NCI-H2171 (cell line): ENCODE measurements at regions not wholly inside any gene's neighbourhood (a gene's known extent, or its start where the extent isn't known, plus 50 kb on each side); places are given as distances from the start of the nearest gene placed in this dataset.

ENCODE experiments used
- DNase-seq: peaks from one replicate; lab custom pipeline; 2025; lab: John Stamatoyannopoulos, UW

DNA sequence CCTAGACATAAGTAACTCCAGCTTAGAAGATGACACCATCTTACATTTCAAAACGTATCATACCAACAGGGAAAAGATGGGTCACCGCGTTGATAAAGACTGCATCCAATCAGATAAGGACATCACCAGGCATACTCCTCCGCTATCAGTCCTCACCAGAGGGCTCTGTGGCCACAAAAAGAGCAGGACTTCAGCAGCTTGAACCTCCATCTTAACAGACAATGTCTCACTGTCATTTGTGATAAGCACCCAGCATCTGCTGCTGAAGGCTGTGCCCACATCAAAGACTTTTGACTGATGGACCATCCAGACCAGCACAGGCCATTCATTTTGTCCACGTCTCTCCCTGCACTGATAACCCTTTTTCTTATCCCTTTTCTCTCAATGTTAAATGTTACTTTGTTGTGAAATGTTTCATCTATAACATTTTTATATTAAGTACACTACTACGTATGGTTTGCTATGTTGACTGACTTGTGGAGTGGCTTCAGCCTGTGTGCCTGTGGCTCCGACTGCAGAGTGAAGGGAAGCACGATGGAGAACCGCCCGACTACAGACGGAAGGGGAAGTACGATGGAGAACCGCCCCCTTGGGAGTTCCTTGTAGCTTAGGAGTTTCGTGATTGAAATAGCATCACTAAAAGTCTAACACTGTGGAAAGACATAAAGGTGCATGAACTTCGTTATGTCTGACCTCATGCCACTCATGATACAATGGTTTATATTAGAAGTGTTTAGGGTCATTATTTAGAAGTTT, 595.4 kb upstream of the AGA start:
- DNase-seq = no peak

DNA sequence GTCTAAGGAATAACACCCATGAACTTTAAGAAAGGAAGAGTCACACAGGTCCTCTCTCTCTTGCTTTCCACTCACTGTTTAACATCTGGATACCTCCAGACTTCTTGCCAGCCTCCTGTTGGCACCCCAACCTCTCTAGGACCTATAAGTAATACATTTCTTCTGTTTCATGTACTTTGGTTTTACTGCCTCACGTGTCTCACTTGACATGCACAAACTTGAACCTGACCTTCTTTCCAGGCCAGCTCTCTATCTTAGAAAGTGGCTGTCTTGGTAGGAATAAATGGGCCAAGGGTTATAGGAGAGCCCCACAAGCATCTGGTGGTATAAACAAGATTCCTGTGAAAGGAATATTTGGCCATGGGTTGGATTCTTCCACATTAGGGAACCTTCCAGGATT, 614.8 kb upstream of the AGA start:
- no peak for DNase-seq

DNA sequence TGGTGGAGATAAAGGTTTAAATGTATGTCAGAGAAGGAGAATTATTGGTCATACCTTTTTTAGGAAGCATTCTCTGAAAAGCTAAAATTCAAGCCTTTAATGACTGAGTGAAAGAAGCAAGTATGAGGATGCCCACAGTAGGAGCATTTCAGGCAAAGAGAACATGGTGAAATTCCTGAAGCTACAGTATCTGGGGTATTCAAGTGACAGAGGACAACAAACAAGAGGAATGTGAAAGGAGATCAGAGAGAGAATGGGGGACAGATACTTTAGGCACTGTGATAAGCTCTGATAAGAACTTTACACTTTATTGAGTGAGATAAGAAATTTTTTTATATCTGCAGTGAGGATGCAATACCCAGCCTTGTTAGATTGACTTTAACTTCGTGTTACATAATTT, 621.3 kb upstream of the AGA start:
- DNase-seq = no peak

DNA sequence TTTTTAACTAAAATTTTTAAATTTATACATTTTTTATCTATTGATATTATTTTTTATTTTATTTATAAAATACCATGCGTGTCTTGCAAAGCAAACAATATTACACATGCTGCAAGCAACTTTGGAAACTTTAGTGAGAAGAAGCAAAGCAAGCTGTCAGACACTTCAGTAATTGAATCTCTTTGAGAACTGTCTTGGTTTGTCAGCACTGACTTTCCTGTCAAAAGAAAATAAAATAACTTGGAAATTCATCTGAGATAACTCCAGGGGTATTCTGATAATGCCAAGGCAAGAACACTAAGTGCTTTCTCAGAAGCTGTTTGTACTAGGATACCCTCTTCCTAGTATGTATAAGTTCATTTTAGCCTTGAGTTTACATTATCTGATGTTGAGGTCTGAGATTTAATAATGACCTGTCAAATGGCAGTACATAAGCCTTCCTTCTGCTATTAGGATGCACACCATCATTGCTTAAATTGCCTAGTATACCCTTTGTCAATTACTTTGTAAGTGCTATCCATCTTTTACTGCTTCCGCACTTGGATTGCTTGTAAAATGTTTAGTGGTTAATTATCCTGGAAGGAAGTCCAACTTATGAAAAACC, 624.2 kb upstream of the AGA start:
- DNase-seq = no peak

DNA sequence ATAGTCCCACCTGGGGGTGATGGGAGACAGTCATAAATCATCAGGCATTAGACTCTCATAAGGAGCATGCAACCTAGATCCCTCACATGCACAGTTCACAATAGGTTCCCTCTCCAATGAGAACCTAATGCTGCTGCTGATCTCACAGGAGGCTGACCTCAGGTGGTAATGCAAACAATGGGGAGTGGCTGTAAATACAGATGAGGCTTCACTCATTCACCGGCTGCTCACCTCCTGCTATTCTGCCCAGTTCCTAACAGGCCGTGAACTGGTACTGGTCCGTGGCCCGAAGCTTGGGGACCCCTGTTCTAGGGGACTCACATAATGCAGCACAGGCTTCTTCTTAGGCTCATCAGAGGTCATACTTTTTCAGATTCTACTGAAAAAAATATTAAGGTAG, 625.9 kb upstream of the AGA start:
- no peak for DNase-seq

DNA sequence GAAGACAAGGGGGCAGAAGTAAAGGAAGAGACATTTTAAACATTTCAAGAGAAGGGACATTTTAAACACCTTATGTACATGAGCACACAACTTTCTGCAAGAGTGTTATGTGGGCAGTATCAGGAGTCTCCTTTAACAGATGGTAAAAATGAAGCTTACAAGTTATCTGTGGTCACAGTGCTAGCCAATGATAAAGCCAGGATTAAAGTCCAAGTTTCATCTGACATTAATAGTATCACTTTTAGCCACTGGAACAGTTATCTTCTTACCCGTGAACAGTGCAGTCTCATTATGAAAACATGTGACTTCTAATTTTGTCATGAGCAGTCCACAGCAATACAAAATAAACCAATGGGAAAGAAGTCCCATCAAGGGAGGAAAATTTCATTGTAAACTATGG, 627.9 kb upstream of the AGA start:
- no peak for DNase-seq

DNA sequence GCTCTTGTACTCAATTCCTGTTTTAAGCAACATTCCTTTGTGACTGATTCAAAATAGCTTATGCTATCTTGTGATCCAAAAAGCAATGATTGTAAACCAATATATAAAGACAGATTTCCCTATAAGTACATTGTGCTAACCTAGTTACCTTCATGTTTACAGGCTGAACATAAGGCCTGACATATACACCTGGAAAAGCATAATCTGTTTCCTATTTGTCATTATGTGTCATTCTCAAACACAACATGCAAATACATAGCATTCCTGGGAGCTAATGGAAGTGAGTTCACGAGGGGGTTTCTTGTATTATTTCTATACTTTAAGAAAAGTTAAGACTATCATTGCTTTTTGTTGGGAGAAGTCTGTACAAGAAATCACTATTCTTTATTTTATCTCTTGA, 638.1 kb upstream of the AGA start:
- no peak for DNase-seq

DNA sequence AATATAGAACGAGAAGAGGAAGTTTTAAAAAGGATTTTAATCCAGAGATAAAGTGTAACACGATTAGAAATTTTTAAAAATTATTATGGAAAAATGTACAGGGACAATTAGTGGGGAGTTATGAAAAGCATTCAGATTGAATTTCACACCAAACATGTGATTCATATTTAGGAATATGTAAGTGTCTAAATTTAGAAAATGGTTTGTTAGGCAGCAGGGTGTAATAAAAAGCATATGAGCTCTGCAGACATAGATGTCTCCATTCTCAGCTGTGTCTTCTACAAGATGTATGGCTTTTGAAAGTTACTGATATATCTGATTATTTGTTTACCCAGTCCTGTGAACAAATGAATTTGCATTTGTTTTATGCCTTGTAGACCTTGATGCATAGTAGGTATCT, 638.9 kb upstream of the AGA start:
- DNase-seq = no peak

DNA sequence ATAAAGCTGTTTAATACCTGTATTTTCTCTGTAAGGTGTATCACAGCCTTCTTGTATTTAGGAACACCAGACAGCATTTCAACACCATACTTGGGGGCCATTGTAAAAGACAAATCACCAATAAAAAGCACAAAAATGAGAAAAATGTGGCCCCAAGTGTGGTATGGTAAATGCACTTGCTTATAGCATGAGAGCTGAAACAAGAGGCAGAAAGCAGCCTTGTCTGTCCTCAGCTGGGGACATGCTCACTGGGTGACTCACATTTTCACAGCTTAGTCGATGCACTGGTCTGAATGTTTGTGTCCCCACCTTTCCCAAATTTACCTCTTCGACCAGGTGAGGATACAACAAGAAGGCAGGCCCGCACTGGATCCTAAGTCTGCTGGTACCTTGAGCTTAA, 639.7 kb upstream of the AGA start:
- no peak for DNase-seq

DNA sequence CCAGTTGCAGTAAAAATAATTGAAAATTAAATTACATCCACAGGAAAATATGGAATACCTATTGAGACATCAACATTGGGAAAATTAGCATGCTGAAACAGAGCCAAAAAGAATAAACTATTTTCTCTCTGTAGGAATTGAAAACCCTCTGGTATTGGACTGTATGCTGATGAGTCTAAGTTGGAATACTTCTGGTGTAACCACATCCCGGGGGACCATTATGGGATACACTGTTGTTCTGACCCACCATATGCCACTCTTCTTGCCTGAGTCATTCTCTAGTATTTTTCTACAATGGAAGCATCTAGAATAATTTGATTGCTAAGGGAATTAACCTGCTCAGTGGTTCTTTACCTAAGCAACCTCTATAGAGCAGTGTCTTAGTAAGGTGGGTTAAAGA, 640.7 kb upstream of the AGA start:
- no peak for DNase-seq

DNA sequence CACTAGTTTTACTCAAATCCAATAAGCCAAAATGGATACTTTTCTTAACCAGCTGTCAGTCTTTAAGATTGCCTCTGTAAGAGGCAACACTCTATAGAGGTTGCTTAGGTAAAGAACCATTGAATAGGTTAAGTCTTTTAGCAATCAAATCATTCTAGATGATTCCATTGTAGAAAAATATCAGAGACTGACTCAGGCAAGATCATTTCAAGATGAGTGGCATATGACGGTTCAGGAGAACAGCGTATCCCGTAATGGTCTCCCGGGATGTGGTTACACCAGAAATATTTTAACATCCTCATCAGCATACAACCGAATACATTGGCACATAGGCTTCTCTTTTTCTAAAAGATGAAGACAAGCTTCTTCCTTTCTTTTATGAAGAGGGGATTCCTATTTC, 641.7 kb upstream of the AGA start:
- DNase-seq = no peak

DNA sequence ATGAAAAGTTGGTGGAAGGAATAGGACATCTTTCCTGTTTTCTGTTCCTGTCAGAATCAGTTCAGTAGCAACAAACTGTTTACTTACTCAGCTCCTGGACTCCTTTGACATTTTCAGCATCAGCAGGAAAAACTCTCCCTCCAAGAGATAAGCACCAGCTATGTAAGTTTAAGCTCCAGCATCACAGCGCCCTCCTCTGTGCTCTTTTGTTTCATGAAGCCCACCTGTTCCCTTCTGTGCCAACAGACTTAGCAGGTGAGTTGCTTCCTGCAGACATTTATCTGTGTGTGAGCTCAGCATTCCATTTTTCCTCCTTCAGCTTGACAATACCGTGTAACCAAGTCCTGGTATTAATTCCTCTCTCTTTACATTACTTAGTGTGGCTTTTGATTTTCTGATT, 644.1 kb upstream of the AGA start:
- DNase-seq = no peak

DNA sequence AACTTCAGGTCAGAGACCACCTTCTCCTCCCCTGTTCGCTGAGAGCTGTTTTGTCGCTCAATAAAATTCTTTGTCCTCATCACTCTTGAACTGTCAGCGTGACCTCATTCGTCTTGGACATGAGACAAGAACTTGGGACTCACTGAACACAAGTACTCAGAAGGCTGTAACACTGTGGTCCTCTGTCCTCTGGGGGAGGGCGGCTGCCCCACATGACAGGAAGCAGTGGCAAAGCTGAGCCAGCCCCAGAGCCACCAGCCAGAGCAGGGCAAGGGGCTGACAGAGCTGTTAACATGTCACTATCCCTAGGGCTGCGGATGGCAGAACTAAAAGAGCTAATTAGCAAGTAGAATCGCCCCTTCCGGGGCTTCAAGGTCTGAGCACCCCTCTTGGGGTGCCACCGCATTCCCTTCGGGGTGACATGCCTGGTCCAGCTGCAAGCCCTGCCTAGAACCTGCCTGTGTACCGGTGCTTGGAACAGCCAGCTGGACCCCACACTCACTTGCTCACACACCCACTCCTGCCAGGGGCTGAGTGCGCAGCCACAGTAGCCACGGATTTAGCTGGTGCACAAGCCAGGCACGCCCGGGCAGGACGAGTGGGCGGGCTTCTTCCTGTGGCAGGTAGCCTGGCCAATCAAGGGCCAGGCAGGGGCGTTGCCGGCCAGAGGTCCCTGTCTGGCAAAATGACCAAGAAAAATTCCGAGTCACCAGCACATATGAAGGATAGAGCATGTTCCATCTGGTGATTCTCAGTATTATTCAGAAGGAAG, 648.6 kb upstream of the AGA start:
- no peak for DNase-seq

DNA sequence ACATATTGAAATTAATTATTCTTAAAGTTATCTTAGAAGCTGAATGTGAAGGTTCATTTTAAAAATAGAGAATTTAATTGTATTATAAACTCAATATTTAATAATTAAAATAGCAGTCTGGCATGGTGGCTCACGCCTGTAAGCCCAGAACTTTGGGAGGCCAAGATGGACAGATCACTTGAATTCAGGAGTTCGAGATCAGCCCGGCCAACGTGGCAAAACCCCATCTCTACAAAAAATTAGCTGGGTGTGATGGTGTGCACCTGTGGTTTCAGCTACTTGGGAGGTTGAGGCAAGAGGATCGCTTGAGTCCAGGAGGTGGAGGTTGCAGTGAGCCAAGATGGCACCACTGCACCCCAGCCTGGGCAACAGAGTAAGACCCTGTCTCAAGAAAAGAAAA, 659.9 kb upstream of the AGA start:
- DNase-seq = no peak

DNA sequence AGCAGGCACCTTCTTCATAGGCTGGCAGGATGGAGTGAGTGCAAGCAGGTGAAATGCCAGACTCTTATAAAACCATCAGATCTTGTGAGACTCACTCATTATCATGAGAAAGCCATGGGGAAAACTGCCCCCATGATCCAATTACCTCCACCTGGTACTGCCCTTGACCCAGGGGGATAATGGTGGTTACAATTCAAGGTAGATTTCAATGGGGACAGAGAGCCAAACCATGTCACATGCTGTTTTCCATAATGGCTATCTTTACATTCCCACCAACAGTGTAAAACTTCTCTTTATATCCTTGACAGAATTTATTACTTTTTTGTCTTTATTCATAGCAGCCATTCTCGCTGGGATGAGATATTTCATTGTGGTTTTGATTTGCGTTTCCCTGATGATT, 663.0 kb upstream of the AGA start:
- DNase-seq = no peak

DNA sequence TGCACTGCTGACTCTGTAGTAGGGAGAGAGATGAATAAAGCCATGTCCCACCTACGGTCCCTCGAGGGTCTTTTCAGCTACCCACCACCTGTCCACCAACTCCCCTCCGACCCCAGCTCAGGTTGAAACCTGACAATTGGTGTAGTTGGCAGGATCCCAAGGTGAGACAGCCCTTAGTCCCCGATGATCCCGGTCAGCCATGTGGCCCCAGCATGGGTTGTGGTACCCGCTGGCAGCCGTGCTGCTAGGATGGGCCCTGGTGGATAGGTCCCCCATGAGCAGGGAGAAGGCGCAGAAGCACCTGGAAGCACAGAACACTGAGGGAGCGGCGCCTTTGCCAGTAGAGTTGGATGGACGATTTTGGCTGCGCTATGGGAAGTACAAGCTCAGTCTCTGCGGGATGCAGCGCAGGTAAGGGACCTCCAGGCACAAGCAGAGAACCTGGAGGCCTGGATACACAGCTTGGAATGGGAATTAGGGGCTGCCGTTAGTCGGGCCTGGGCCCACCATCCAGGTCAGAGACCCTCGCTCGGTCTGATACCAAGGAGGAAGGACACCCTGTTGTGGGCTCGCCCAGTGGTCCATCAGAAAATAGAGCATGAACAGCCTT, 694.6 kb upstream of the AGA start:
- no peak for DNase-seq

DNA sequence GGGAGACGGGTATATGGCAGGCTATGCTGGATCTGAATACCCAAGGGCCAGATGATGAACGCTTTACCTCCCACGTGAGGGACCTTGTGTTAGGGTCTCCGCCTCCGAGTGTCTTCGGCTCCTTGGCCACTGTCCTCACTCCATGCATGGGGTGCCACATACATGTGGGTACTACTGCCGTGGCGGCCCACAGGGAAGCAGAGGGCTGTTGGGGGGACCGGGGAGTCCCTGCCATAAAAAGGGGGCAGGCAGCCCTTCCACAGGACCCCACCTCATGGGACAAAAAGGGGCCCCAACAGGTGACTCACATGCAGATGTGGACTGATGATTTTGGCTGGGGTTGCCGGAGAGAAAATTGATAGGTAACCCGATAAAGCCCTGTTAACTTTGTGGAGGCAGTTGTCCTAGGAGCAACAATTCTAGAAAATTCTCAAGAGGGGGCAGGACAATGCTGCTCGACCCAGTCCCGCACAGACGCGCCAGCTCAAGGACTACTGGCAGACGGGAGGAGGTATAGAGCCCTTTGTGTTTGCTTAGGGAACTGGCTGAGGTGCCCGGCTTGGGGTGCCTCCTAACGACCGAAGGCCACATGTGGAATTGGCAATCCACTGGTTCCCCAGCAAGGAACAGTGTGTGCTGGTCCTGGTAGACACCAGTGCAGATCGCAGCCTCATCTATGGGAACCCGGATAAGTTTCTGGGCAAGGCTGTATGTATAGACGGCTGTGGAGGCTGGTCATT, 695.7 kb upstream of the AGA start:
- DNase-seq = no peak

DNA sequence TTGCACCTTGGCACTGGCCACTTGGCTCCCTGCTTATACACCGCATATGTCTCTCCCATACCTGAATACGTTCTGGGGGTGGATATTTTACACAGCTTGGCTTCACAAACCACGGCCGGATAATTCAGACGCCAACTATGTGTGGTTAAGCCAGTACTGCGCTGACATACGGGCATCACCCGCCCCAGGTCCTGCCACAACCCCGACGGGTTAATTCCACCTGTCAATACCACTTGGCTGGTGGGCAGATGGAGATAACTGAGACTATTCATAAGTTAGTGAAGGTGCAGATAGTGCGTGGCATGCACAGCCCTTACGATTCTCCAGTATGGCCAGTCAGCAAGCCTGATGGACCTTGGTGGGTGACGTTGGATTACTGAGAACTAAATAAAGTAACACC, 696.3 kb upstream of the AGA start:
- DNase-seq = no peak

DNA sequence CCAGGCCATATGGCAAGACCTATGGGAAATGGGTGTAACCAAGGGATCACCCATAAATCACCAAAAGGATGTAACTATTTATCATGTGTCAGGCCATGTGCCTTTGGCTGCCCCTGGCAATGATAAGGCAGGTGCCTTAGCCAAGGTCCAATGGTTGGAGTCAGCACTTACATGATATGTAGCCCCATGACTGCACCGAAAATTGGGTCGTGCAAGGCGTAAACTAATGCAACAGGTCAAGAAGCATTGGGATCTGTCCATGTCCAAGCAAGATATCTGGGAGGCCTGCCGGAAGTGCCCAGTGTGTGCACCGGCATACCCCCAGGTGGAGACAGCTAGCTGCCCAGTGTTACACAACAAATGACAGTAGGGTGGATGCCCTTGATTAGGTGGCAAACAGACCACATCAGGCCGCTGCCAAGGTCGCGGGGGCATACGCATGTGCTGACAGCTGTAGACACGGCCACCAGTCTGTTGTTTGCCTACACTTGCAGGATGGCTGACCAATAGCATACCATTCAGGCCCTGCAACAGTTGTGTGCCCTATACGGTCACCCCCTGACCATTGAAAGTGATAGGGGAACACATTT, 698.2 kb upstream of the AGA start:
- DNase-seq = no peak

DNA sequence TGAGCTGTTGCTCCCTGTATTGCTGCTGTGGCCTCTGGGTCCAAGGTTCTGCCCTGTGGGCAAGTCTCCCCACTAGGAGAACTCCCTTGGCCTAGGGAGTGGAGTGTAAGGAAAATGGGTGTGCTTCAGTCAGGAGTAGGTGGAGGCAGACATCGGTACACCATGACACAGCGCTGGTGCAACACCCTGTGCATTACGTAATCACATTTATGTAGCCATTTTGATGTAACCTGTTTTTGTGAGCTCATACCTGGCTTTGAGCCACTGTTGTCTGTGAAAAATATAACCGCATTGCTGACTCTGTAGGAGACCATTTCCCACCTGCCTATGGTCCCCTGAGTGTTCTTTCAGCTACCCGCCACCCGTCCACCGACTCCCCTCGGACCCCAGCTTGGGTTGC, 700.5 kb upstream of the AGA start:
- no peak for DNase-seq

DNA sequence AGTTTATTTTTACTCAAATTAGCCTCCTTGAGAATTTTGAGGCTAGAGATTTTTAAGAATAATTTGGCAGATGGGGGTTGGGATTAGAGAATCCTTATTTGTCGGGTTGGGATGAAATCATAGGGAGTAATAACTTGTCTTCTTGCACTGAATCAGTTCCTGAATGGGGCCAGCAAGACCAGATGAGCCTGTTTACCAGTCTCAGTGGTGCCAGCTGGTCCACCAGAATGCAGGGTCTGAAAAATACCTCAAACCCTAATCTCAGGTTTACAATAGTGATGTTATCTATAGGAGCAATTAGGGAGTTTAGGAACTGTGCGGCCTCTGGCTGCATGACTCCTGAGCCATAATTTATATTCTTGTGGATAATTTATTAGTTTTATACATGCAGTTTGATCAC, 705.9 kb upstream of the AGA start:
- no peak for DNase-seq
